ENCODE measurements at regions not wholly inside any gene's neighbourhood (a gene's known extent, or its start where the extent isn't known, plus 50 kb on each side); places are given as distances from the start of the nearest gene placed in this dataset.

- no peak overlapping the region for H3K4me3 Mint-ChIP-seq
- peak overlapping the region; percentile 66 for H3K27ac Mint-ChIP-seq
- no peak for TF ChIP-seq CTCF (IDR thresholded peaks at IDR 0.05; ENCODE audit: unreplicated experiment)
- H3K27me3 Mint-ChIP-seq (ENCODE audit: low read depth): no peaks in the 10 kb centered on the region
- peak in 1 of 2 experiments; percentile 53 for DNase-seq (ENCODE audit: low spot score in 2 of 2, unreplicated experiment in 2 of 2)
- H3K4me1 Mint-ChIP-seq: peaks cover 31% of the 10 kb centered on the region
- peaks cover 14% of the 10 kb centered on the region for H3K9me3 Mint-ChIP-seq
- no peaks in the 10 kb centered on the region for H3K36me3 Mint-ChIP-seq
Observed at GRCh38 chr12:115872919-115873357, 404.6 kb downstream of the MED13L start.

GRCh38 chr12:115872212-115872611, 405.3 kb downstream of the MED13L start:
- peak overlapping the region; percentile 62 for H3K27ac Mint-ChIP-seq
- no peak overlapping the region for H3K4me3 Mint-ChIP-seq
- no peaks in the 10 kb centered on the region for H3K27me3 Mint-ChIP-seq (ENCODE audit: low read depth)
- H3K4me1 Mint-ChIP-seq: peaks cover 31% of the 10 kb centered on the region
- no peak for DNase-seq (ENCODE audit: low spot score in 2 of 2, unreplicated experiment in 2 of 2)
- peaks cover 11% of the 10 kb centered on the region for H3K9me3 Mint-ChIP-seq
- no peak for TF ChIP-seq CTCF (IDR thresholded peaks at IDR 0.05; ENCODE audit: unreplicated experiment)
- no peaks in the 10 kb centered on the region for H3K36me3 Mint-ChIP-seq

GRCh38 chr12:115871714-115872113, 405.8 kb downstream of the MED13L start:
- Mint-ChIP-seq H3K27ac (no peak overlapping the region), H3K4me3 (no peak overlapping the region), H3K36me3 (no peaks in the 10 kb centered on the region), H3K9me3 (peaks cover 6% of the 10 kb centered on the region), H3K27me3 (ENCODE audit: low read depth) (no peaks in the 10 kb centered on the region), H3K4me1 (peaks cover 31% of the 10 kb centered on the region)
- DNase-seq (ENCODE audit: low spot score in 2 of 2, unreplicated experiment in 2 of 2): no peak
- TF ChIP-seq CTCF (IDR thresholded peaks at IDR 0.05; ENCODE audit: unreplicated experiment): peak; percentile 77

GRCh38 chr12:115870510-115870909, 407.0 kb downstream of the MED13L start:
- Mint-ChIP-seq H3K27ac (no peak overlapping the region), H3K27me3 (ENCODE audit: low read depth) (no peaks in the 10 kb centered on the region), H3K36me3 (no peaks in the 10 kb centered on the region), H3K9me3 (peaks cover 4% of the 10 kb centered on the region), H3K4me1 (peaks cover 31% of the 10 kb centered on the region), H3K4me3 (no peak overlapping the region)
- no peak for TF ChIP-seq CTCF (IDR thresholded peaks at IDR 0.05; ENCODE audit: unreplicated experiment)
- no peak for DNase-seq (ENCODE audit: low spot score in 2 of 2, unreplicated experiment in 2 of 2)

- Mint-ChIP-seq H3K9me3 (peaks cover 4% of the 10 kb centered on the region), H3K36me3 (no peaks in the 10 kb centered on the region), H3K4me1 (peaks cover 31% of the 10 kb centered on the region), H3K27ac (no peak overlapping the region), H3K27me3 (ENCODE audit: low read depth) (no peaks in the 10 kb centered on the region), H3K4me3 (no peak overlapping the region)
- TF ChIP-seq CTCF (IDR thresholded peaks at IDR 0.05; ENCODE audit: unreplicated experiment): no peak
- DNase-seq (ENCODE audit: low spot score in 2 of 2, unreplicated experiment in 2 of 2): no peak
Observed at GRCh38 chr12:115870021-115870420, 407.5 kb downstream of the MED13L start.

- Mint-ChIP-seq H3K9me3 (peaks cover 4% of the 10 kb centered on the region), H3K4me1 (peaks cover 31% of the 10 kb centered on the region), H3K27me3 (ENCODE audit: low read depth) (no peaks in the 10 kb centered on the region), H3K27ac (no peak overlapping the region), H3K4me3 (no peak overlapping the region), H3K36me3 (no peaks in the 10 kb centered on the region)
- no peak for DNase-seq (ENCODE audit: low spot score in 2 of 2, unreplicated experiment in 2 of 2)
- TF ChIP-seq CTCF (IDR thresholded peaks at IDR 0.05; ENCODE audit: unreplicated experiment): no peak
Observed at GRCh38 chr12:115869604-115870003, 407.9 kb downstream of the MED13L start.
